ENCODE measurements at regions not wholly inside any gene's neighbourhood (a gene's known extent, or its start where the extent isn't known, plus 50 kb on each side); places are given as distances from the start of the nearest gene placed in this dataset.

DNA sequence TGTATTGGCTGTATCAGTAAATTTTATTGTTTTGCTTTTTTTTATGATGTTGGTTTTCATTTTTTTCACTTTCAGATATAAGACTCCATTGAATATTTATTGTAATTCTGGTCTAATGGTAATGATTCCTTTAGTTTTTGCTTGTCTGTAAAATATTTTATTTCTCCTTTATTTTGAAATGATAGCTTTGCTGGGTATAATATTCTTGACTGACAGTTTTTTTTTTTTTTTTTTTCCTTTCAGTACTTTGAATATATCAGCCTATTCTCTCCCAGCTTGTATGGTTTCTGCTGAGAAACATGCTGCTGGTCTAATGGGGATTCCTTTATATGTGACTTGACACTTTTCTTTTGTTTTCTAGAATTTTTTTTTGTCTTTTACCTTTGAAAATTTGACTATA, 195.1 kb upstream of the SLC38A2 start:
- TF ChIP-seq, protein P1, sequence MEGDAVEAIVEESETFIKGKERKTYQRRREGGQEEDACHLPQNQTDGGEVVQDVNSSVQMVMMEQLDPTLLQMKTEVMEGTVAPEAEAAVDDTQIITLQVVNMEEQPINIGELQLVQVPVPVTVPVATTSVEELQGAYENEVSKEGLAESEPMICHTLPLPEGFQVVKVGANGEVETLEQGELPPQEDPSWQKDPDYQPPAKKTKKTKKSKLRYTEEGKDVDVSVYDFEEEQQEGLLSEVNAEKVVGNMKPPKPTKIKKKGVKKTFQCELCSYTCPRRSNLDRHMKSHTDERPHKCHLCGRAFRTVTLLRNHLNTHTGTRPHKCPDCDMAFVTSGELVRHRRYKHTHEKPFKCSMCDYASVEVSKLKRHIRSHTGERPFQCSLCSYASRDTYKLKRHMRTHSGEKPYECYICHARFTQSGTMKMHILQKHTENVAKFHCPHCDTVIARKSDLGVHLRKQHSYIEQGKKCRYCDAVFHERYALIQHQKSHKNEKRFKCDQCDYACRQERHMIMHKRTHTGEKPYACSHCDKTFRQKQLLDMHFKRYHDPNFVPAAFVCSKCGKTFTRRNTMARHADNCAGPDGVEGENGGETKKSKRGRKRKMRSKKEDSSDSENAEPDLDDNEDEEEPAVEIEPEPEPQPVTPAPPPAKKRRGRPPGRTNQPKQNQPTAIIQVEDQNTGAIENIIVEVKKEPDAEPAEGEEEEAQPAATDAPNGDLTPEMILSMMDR (IDR thresholded peaks at IDR 0.05 in 4 of 5, conservative IDR thresholded peaks at IDR 0.05 in 1 of 5): no peak
- TF ChIP-seq POLR2A (IDR thresholded peaks at IDR 0.05): no peak
